Neural cell (in vitro differentiated cells): ENCODE measurements at regions not wholly inside any gene's neighbourhood (a gene's known extent, or its start where the extent isn't known, plus 50 kb on each side); places are given as distances from the start of the nearest gene placed in this dataset.

Experiments used
- H2AFZ ChIP-seq: fragments of 200-600, 300-800 bp; sonication (generic), shearing (Covaris generic); 2 replicates; pipeline ENCODE4 v1.6.0; 2014; ENCODE audit warnings: low read depth, mild to moderate bottlenecking, antibody characterized with exemption, low read length, moderate library complexity
- H3F3A ChIP-seq: fragments of 200-600 bp; shearing (Covaris generic); 2 replicates; pipeline ENCODE4 v1.6.1; 2016; ENCODE audit warnings: mild to moderate bottlenecking, moderate library complexity, mixed read lengths, antibody characterized with exemption, low read length; ENCODE audit not compliant: insufficient read depth, poor library complexity, severe bottlenecking
- H3K27ac ChIP-seq: fragments of 200-600, 300-800 bp; sonication (generic), shearing (Covaris generic); 2 replicates; pipeline ENCODE4 v1.5.1; 2014; ENCODE audit warnings: mild to moderate bottlenecking, low read length, moderate library complexity
- H3K27me3 ChIP-seq: fragments of 300-800, 200-600 bp; sonication (generic), shearing (Covaris generic); 2 replicates; pipeline ENCODE4 v1.6.0; 2014; ENCODE audit warnings: mild to moderate bottlenecking, low read depth, low read length, moderate library complexity; ENCODE audit not compliant: insufficient read depth
- H3K36me3 ChIP-seq: fragments of 300-800, 200-600 bp; sonication (generic), shearing (Covaris generic); 2 replicates; pipeline ENCODE4 v1.5.1; 2014; ENCODE audit warnings: mild to moderate bottlenecking, antibody characterized with exemption, low read length, moderate library complexity; ENCODE audit not compliant: insufficient read depth
- H3K4me2 ChIP-seq: fragments of 300-800, 200-600 bp; sonication (generic), shearing (Covaris generic); 2 replicates; pipeline ENCODE4 v1.6.0; 2014; ENCODE audit warnings: mild to moderate bottlenecking, low read length
- H3K4me3 ChIP-seq: fragments of 300-800, 200-600 bp; sonication (generic), shearing (Covaris generic); 2 replicates; pipeline ENCODE4 v1.5.1; 2014; ENCODE audit warnings: mild to moderate bottlenecking, low read length, moderate library complexity
- H3K79me2 ChIP-seq: fragments of 200-600 bp; shearing (Covaris generic); replicated peaks from 2 replicates; pipeline ENCODE4 v1.6.0; 2014; ENCODE audit warnings: mild to moderate bottlenecking, low read length, moderate library complexity; ENCODE audit not compliant: insufficient read depth
- H3K9ac ChIP-seq: fragments of 300-800, 200-600 bp; sonication (generic), shearing (Covaris generic); 2 replicates; pipeline ENCODE4 v1.6.1; 2016; ENCODE audit warnings: mild to moderate bottlenecking, low read length, mixed read lengths
- H3K9me2 ChIP-seq: fragments of 200-600 bp; shearing (Covaris generic); 2 replicates; pipeline ENCODE4 v1.6.1; 2016; ENCODE audit warnings: mild to moderate bottlenecking, low read length, mixed read lengths; ENCODE audit not compliant: insufficient read depth
- H3K9me3 ChIP-seq: fragments of 200-600, 300-800 bp; sonication (generic), shearing (Covaris generic); 2 replicates; pipeline ENCODE4 v1.6.1; 2016; ENCODE audit warnings: mild to moderate bottlenecking, mixed run types, low read length, moderate library complexity, mixed read lengths
- H4K20me1 ChIP-seq: fragments of 200-600 bp; shearing (Covaris generic); 2 replicates; pipeline ENCODE4 v1.6.1; 2016; ENCODE audit warnings: mild to moderate bottlenecking, mixed run types; ENCODE audit not compliant: insufficient read depth
- EP300 ChIP-seq: fragments of 450-650 bp; conservative IDR thresholded peaks from 2 replicates; pipeline ENCODE4 v1.6.1; 2014; ENCODE audit warnings: antibody characterized with exemption, mild to moderate bottlenecking, moderate library complexity; ENCODE audit not compliant: poor library complexity, severe bottlenecking
- EZH2 ChIP-seq: fragments of 200-600, 300-800 bp; shearing (Covaris generic), sonication (generic); IDR thresholded peaks from 2 replicates; pipeline ENCODE4 v1.6.1; 2014; ENCODE audit warnings: antibody characterized with exemption, low read length, borderline replicate concordance, mild to moderate bottlenecking; ENCODE audit not compliant: insufficient read depth, poor library complexity, severe bottlenecking
- MXI1 ChIP-seq: fragments of 450-650 bp; conservative IDR thresholded peaks from 2 replicates; pipeline ENCODE4 v1.6.1; 2014; ENCODE audit warnings: antibody characterized with exemption, mild to moderate bottlenecking; ENCODE audit not compliant: poor library complexity, severe bottlenecking
- POLR2AphosphoS5 ChIP-seq: IDR thresholded peaks from 2 replicates; pipeline ENCODE4 v1.6.1; 2012
- RAD21 ChIP-seq: fragments of 450-650 bp; conservative IDR thresholded peaks from 2 replicates; pipeline ENCODE4 v1.6.1; 2014; ENCODE audit warnings: antibody characterized with exemption, mild to moderate bottlenecking, moderate library complexity
- SMC3 ChIP-seq: fragments of 450-650 bp; conservative IDR thresholded peaks from 2 replicates; pipeline ENCODE4 v1.6.1; 2014; ENCODE audit warnings: antibody characterized with exemption, mild to moderate bottlenecking, moderate library complexity; ENCODE audit not compliant: poor library complexity
- TAF1 ChIP-seq: IDR thresholded peaks from 2 replicates; pipeline ENCODE4 v1.6.1; 2012; ENCODE audit warnings: low read depth
- TF ChIP-seq, protein P1 (sequence below): fragments of 450-650 bp; IDR thresholded peaks from 2 replicates; pipeline ENCODE4 v1.5.1; 2014; ENCODE audit warnings: antibody characterized with exemption, mild to moderate bottlenecking, moderate library complexity; ENCODE audit not compliant: poor library complexity, severe bottlenecking
- TF ChIP-seq, protein P2 (sequence below): IDR thresholded peaks from 2 replicates; pipeline ENCODE4 v1.6.1; 2012; ENCODE audit warnings: borderline replicate concordance

- no peak overlapping the region for H3K9ac ChIP-seq
- no peak overlapping the region for H3K4me3 ChIP-seq
- peaks cover 9% of the 10 kb centered on the region for H3K27me3 ChIP-seq
- no peaks in the 10 kb centered on the region for H3K79me2 ChIP-seq
- no peak overlapping the region for H3K4me2 ChIP-seq
- H3K9me3 ChIP-seq = no peaks in the 10 kb centered on the region
- no peaks in the 10 kb centered on the region for H3K9me2 ChIP-seq
- TF ChIP-seq, protein P1, sequence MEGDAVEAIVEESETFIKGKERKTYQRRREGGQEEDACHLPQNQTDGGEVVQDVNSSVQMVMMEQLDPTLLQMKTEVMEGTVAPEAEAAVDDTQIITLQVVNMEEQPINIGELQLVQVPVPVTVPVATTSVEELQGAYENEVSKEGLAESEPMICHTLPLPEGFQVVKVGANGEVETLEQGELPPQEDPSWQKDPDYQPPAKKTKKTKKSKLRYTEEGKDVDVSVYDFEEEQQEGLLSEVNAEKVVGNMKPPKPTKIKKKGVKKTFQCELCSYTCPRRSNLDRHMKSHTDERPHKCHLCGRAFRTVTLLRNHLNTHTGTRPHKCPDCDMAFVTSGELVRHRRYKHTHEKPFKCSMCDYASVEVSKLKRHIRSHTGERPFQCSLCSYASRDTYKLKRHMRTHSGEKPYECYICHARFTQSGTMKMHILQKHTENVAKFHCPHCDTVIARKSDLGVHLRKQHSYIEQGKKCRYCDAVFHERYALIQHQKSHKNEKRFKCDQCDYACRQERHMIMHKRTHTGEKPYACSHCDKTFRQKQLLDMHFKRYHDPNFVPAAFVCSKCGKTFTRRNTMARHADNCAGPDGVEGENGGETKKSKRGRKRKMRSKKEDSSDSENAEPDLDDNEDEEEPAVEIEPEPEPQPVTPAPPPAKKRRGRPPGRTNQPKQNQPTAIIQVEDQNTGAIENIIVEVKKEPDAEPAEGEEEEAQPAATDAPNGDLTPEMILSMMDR = no peak
- TF ChIP-seq EP300 = no peak
- TF ChIP-seq POLR2AphosphoS5 = no peak
- no peaks in the 10 kb centered on the region for H3K36me3 ChIP-seq
- H4K20me1 ChIP-seq = no peaks in the 10 kb centered on the region
- H3K27ac ChIP-seq = no peak overlapping the region
- H3F3A ChIP-seq = no peaks in the 10 kb centered on the region
- no peak overlapping the region for H2AFZ ChIP-seq
Measured at GRCh38 chr6:27575594-27576361, 102.9 kb upstream of the ZNF184 start.

GRCh38 chr6:27568226-27568897 is 95.5 kb upstream of the ZNF184 start:
- Histone ChIP-seq H3F3A (no peaks in the 10 kb centered on the region), H3K27me3 (peaks cover 54% of the 10 kb centered on the region), H3K27ac (no peak overlapping the region), H2AFZ (no peak overlapping the region), H3K79me2 (no peaks in the 10 kb centered on the region), H4K20me1 (no peaks in the 10 kb centered on the region), H3K9me3 (no peaks in the 10 kb centered on the region), H3K4me3 (no peak overlapping the region), H3K9me2 (no peaks in the 10 kb centered on the region), H3K36me3 (no peaks in the 10 kb centered on the region), H3K9ac (no peak overlapping the region), H3K4me2 (no peak overlapping the region)
- TF ChIP-seq, protein P2, sequence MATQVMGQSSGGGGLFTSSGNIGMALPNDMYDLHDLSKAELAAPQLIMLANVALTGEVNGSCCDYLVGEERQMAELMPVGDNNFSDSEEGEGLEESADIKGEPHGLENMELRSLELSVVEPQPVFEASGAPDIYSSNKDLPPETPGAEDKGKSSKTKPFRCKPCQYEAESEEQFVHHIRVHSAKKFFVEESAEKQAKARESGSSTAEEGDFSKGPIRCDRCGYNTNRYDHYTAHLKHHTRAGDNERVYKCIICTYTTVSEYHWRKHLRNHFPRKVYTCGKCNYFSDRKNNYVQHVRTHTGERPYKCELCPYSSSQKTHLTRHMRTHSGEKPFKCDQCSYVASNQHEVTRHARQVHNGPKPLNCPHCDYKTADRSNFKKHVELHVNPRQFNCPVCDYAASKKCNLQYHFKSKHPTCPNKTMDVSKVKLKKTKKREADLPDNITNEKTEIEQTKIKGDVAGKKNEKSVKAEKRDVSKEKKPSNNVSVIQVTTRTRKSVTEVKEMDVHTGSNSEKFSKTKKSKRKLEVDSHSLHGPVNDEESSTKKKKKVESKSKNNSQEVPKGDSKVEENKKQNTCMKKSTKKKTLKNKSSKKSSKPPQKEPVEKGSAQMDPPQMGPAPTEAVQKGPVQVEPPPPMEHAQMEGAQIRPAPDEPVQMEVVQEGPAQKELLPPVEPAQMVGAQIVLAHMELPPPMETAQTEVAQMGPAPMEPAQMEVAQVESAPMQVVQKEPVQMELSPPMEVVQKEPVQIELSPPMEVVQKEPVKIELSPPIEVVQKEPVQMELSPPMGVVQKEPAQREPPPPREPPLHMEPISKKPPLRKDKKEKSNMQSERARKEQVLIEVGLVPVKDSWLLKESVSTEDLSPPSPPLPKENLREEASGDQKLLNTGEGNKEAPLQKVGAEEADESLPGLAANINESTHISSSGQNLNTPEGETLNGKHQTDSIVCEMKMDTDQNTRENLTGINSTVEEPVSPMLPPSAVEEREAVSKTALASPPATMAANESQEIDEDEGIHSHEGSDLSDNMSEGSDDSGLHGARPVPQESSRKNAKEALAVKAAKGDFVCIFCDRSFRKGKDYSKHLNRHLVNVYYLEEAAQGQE = no peak
- TF ChIP-seq POLR2AphosphoS5 (no peak), EZH2 (no peak), RAD21 (no peak), TAF1 (no peak), SMC3 (no peak), MXI1 (no peak), EP300 (no peak)
- TF ChIP-seq, protein P1 = no peak
